Loucy (cell line): ENCODE measurements at regions not wholly inside any gene's neighbourhood (a gene's known extent, or its start where the extent isn't known, plus 50 kb on each side); places are given as distances from the start of the nearest gene placed in this dataset.

Experiments
- H2AFZ ChIP-seq: fragments of 200-600 bp; sonication (generic); 2 replicates; pipeline ENCODE4 v1.6.0; 2016; ENCODE audit warnings: antibody characterized with exemption, mild to moderate bottlenecking, low read length, moderate library complexity
- H3F3A ChIP-seq: fragments of 200-600 bp; 2 replicates; pipeline ENCODE4 v1.6.0; 2016; ENCODE audit warnings: antibody characterized with exemption, low read depth, mild to moderate bottlenecking
- H3K27me3 ChIP-seq: fragments of 200-600 bp; sonication (generic); 2 replicates; pipeline ENCODE4 v1.6.1; 2014; ENCODE audit warnings: low read length, mild to moderate bottlenecking; ENCODE audit not compliant: insufficient read depth, poor library complexity, severe bottlenecking
- H3K36me3 ChIP-seq: fragments of 200-600 bp; sonication (generic); 2 replicates; pipeline ENCODE4 v1.6.1; 2016; ENCODE audit warnings: low read length; ENCODE audit not compliant: insufficient read depth
- H3K4me1 ChIP-seq: fragments of 200-600 bp; sonication (generic); 2 replicates; pipeline ENCODE4 v1.5.1; 2014; ENCODE audit warnings: low read length, mild to moderate bottlenecking; ENCODE audit not compliant: insufficient read depth, poor library complexity, severe bottlenecking
- H3K4me2 ChIP-seq: fragments of 200-600 bp; sonication (generic); 2 replicates; pipeline ENCODE4 v1.6.0; 2014; ENCODE audit warnings: antibody characterized with exemption, low read length, low read depth, mild to moderate bottlenecking; ENCODE audit not compliant: poor library complexity, severe bottlenecking
- H3K4me3 ChIP-seq: fragments of 200-600 bp; sonication (generic); 2 replicates; pipeline ENCODE4 v1.5.1; 2014; ENCODE audit warnings: low read length, mild to moderate bottlenecking, mixed read lengths; ENCODE audit not compliant: poor library complexity, severe bottlenecking
- H3K79me2 ChIP-seq: fragments of 200-600 bp; sonication (generic); 2 replicates; pipeline ENCODE4 v1.6.1; 2014; ENCODE audit warnings: low read length; ENCODE audit not compliant: insufficient read depth
- H3K9ac ChIP-seq: fragments of 200-600 bp; sonication (generic); 2 replicates; pipeline ENCODE4 v1.6.0; 2014; ENCODE audit warnings: mild to moderate bottlenecking, low read depth, low read length, moderate library complexity; ENCODE audit not compliant: poor library complexity, severe bottlenecking
- H3K9me2 ChIP-seq: fragments of 200-600 bp; sonication (generic); replicated peaks from 2 replicates; pipeline ENCODE4 v1.6.1; 2016; ENCODE audit warnings: low read depth, low read length, mixed read lengths
- H3K9me3 ChIP-seq: fragments of 200-600 bp; sonication (generic); 2 replicates; pipeline ENCODE4 v1.6.1; 2014; ENCODE audit warnings: mild to moderate bottlenecking, antibody characterized with exemption, low read length, low read depth; ENCODE audit not compliant: insufficient read depth
- H4K20me1 ChIP-seq: fragments of 200-600 bp; sonication (generic); 2 replicates; pipeline ENCODE4 v1.6.0; 2014; ENCODE audit warnings: antibody characterized with exemption, low read length, mild to moderate bottlenecking; ENCODE audit not compliant: insufficient read depth, poor library complexity, severe bottlenecking
- CTCF ChIP-seq: fragments of 200-600 bp; sonication (generic); conservative IDR thresholded peaks from 2 replicates; pipeline ENCODE4 v1.5.1; 2014; ENCODE audit warnings: mild to moderate bottlenecking, antibody characterized with exemption, low read length
- EZH2phosphoT487 ChIP-seq: fragments of 200-600 bp; IDR thresholded peaks from 2 replicates; pipeline ENCODE4 v1.6.1; 2018; ENCODE audit warnings: antibody characterized with exemption, mild to moderate bottlenecking, moderate library complexity, borderline replicate concordance

- Histone ChIP-seq H3K4me3 (peak overlapping the region; percentile 90), H3F3A (peaks cover 7% of the 10 kb centered on the region; the same call in 1 of the 2 replicates), H3K9me3 (no peaks in the 10 kb centered on the region), H3K36me3 (no peaks in the 10 kb centered on the region), H3K9ac (peak overlapping the region; percentile 81), H3K9me2 (no peaks in the 10 kb centered on the region), H3K27me3 (no peaks in the 10 kb centered on the region), H4K20me1 (peaks cover 5% of the 10 kb centered on the region), H3K79me2 (peaks cover 24% of the 10 kb centered on the region; the same call in 1 of the 2 replicates), H3K4me1 (peaks cover 71% of the 10 kb centered on the region), H3K4me2 (peak overlapping the region; percentile 73), H2AFZ (no peak overlapping the region)
- TF ChIP-seq CTCF: no peak
- no peak for TF ChIP-seq EZH2phosphoT487
Measured at GRCh38 chr7:130910949-130911944, 177.2 kb upstream of the KLF14 start.

GRCh38 chr7:130912082-130912861, 178.3 kb upstream of the KLF14 start:
- no peaks in the 10 kb centered on the region for H3K9me2 ChIP-seq
- H3K9me3 ChIP-seq: no peaks in the 10 kb centered on the region
- TF ChIP-seq EZH2phosphoT487: no peak
- no peak for TF ChIP-seq CTCF
- peak overlapping the region; percentile 73 for H3K4me2 ChIP-seq
- peaks cover 77% of the 10 kb centered on the region for H3K4me1 ChIP-seq
- H3K4me3 ChIP-seq: peak overlapping the region; percentile 90
- H2AFZ ChIP-seq: peak overlapping the region; percentile 39; the same call in 1 of the 2 replicates
- H3F3A ChIP-seq: peaks cover 7% of the 10 kb centered on the region; the same call in 1 of the 2 replicates
- H3K79me2 ChIP-seq: peaks cover 24% of the 10 kb centered on the region; the same call in 1 of the 2 replicates
- H4K20me1 ChIP-seq: peaks cover 5% of the 10 kb centered on the region
- no peaks in the 10 kb centered on the region for H3K36me3 ChIP-seq
- H3K27me3 ChIP-seq: no peaks in the 10 kb centered on the region
- H3K9ac ChIP-seq: peak overlapping the region; percentile 81

GRCh38 chr7:130912862-130913638, 179.0 kb upstream of the KLF14 start:
- H4K20me1 ChIP-seq: peaks cover 5% of the 10 kb centered on the region
- TF ChIP-seq CTCF: no peak
- no peak for TF ChIP-seq EZH2phosphoT487
- peaks cover 24% of the 10 kb centered on the region; the same call in 1 of the 2 replicates for H3K79me2 ChIP-seq
- H3K27me3 ChIP-seq: no peaks in the 10 kb centered on the region
- peak overlapping the region; percentile 39 for H2AFZ ChIP-seq
- H3K4me1 ChIP-seq: peaks cover 85% of the 10 kb centered on the region
- H3F3A ChIP-seq: peaks cover 7% of the 10 kb centered on the region; the same call in 1 of the 2 replicates
- H3K4me3 ChIP-seq: peak overlapping the region; percentile 90
- H3K9me2 ChIP-seq: no peaks in the 10 kb centered on the region
- peak overlapping the region; percentile 81 for H3K9ac ChIP-seq
- H3K4me2 ChIP-seq: peak overlapping the region; percentile 73
- no peaks in the 10 kb centered on the region for H3K9me3 ChIP-seq
- no peaks in the 10 kb centered on the region for H3K36me3 ChIP-seq
